Subcutaneous abdominal adipose tissue (tissue), 5 donors: ENCODE measurements at regions not wholly inside any gene's neighbourhood (a gene's known extent, or its start where the extent isn't known, plus 50 kb on each side); places are given as distances from the start of the nearest gene placed in this dataset.
"Not testable (repeated sequence)": the region's sequence is repeated elsewhere in the genome, so short reads cannot be mapped to it uniquely, and the experiment has no call there.

Experiments
- H3K27ac ChIP-seq: one replicate; pipeline ENCODE4 v1.7.0; 2013; ENCODE audit warnings: low read depth, mild to moderate bottlenecking, inconsistent platforms, low read length, moderate library complexity
- H3K27me3 ChIP-seq, 5 donors: one replicate each; pipeline ENCODE4 v1.7.0; 2013; ENCODE audit warnings: low read length in 5 of 5, inconsistent platforms in 1 of 5; ENCODE audit not compliant: control insufficient read depth in 5 of 5, insufficient read depth in 4 of 5
- H3K36me3 ChIP-seq, 5 donors: one replicate each; pipeline ENCODE4 v1.7.0; 2013; ENCODE audit warnings: low read length in 5 of 5; ENCODE audit not compliant: control insufficient read depth in 5 of 5, insufficient read depth in 5 of 5
- H3K4me1 ChIP-seq, 5 donors: one replicate each; pipeline ENCODE4 v1.7.0; 2013; ENCODE audit warnings: low read length in 5 of 5, mild to moderate bottlenecking in 3 of 5, moderate library complexity in 1 of 5; ENCODE audit not compliant: control insufficient read depth in 5 of 5, insufficient read depth in 5 of 5
- H3K4me3 ChIP-seq, 5 donors: one replicate each; pipeline ENCODE4 v1.7.0; 2013; ENCODE audit warnings: low read length in 5 of 5, low read depth in 1 of 5
- H3K9ac ChIP-seq, 5 donors: one replicate each; pipeline ENCODE4 v1.7.0; 2013; ENCODE audit warnings: low read length in 5 of 5, mild to moderate bottlenecking in 4 of 5, moderate library complexity in 3 of 5
- H3K9me3 ChIP-seq, 5 donors: one replicate each; pipeline ENCODE4 v1.7.0; 2013; ENCODE audit warnings: low read length in 5 of 5; ENCODE audit not compliant: control insufficient read depth in 5 of 5
- donor health status: healthy.
- donor health status: healthy.
- donor health status: healthy.
- donor health status: healthy.
- donor health status: healthy.

GRCh38 chrX:40845331-40845911 is 110.1 kb upstream of the MED14 start:
- H3K27ac ChIP-seq, result no peak overlapping the region
- no peak overlapping the region for H3K9ac ChIP-seq
- no peak overlapping the region for H3K4me3 ChIP-seq
- no peaks in the 10 kb centered on the region for H3K36me3 ChIP-seq
- H3K4me1 ChIP-seq, result peaks cover 0 to 4% (median 0%) of the 10 kb centered on the region in 5 donors
- peaks cover 0 to 6% (median 0%) of the 10 kb centered on the region in 5 donors for H3K27me3 ChIP-seq
- peaks cover 6 to 26% (median 22%) of the 10 kb centered on the region in 5 donors for H3K9me3 ChIP-seq

DNA sequence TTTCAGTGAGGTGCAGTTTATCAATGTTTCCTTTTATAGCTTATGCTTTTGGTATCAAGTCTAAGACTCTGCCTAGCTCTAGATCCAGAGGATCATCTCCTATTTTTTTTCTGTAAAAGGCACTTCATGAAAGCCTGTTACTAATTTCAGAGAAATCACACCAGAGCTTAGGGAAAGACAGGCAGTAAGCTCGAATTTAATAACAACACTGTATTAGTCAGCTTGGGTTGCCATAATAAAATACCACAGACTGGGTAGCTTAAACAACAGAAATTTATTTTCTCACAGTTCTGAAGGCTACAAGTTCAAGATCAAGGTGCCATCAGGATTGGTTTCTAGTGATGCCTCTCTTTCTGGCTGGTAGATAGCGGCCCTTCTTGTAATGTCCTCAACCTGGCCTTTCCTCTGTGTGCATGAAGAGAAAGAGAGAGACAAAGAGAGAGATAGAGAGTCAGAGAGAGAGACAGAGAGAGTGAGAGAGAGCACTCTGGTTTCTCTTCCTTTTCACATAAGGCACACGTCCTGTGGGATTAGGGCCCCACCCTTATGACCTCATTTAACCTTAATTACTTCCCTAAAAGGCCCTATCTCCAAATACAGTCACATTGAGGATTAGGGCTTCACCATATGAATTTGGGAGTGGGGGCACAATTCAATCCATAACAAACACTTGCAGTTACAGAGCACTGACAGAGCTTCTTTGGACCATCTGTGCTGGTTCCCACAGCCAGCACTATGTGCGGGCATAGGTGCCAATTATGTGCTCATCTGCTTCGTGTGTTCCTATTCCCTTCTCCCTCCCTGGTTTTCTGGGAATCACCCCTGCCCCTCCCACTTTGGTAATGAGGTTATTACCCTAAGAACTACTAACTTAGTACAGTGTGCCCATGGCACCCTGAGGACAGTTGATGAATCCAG is 114.8 kb upstream of the MED14 start:
- H3K36me3 ChIP-seq, result no peaks in the 10 kb centered on the region
- peaks cover 0 to 5% (median 0%) of the 10 kb centered on the region in 5 donors for H3K27me3 ChIP-seq
- H3K4me3 ChIP-seq, result no peak overlapping the region
- peaks cover 0 to 4% (median 0%) of the 10 kb centered on the region in 5 donors for H3K4me1 ChIP-seq
- H3K9me3 ChIP-seq, result peaks cover 0 to 11% (median 0%) of the 10 kb centered on the region in 5 donors
- H3K9ac ChIP-seq, result no peak overlapping the region
- H3K27ac ChIP-seq, result no peak overlapping the region

- H3K9ac ChIP-seq, result no peak overlapping the region
- H3K27ac ChIP-seq, result no peak overlapping the region
- no peaks in the 10 kb centered on the region for H3K4me1 ChIP-seq
- no peaks in the 10 kb centered on the region for H3K36me3 ChIP-seq
- peaks cover 0 to 3% (median 0%) of the 10 kb centered on the region in 5 donors for H3K27me3 ChIP-seq
- no peak overlapping the region for H3K4me3 ChIP-seq
- H3K9me3 ChIP-seq, result peaks cover 0 to 19% (median 11%) of the 10 kb centered on the region in 5 donors
These were observed 117.2 kb upstream of the MED14 start for GRCh38 chrX:40852586-40852985.

DNA sequence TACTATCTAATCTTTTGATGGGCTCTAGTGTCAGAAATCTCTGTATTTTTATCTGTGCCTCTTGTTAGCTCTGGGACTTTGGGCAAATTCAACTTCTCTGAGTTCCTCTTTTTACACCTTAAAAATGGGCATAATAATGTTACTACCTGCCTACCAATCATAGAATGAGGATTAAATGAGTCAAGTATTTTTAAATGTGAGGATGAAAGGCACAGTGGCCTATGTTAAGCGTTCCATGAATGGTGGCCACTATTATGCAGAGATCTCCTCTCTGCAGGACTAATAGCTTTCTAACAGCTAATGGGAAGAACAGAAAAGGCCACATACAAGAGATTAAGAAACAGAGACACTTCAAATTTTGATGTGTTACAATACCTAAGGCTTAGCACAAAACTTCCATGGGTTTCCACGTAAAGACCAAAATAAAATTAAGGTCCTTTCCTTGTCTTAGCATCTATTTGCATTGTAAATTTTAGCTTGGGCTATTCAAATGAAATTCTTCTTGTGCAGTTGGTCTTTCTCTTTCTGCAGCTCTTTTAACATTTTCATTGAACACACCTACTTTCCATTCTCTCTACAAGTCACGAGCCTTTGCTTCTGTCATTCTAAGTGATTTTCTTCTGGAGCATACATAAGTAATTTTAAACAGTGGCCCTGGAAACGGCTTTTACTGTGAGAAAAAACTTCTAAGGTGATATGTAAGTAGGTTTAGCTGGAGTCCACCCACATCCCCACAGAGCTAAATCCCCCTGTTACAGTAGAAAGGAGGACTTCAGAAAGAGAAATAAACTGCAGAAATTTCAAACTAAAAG is 117.9 kb upstream of the MED14 start:
- Histone ChIP-seq H3K9me3 (peaks cover 0 to 19% (median 11%) of the 10 kb centered on the region in 5 donors), H3K27me3 (peaks cover 0 to 3% (median 0%) of the 10 kb centered on the region in 5 donors), H3K9ac (no peak overlapping the region), H3K4me3 (no peak overlapping the region), H3K4me1 (no peaks in the 10 kb centered on the region), H3K27ac (no peak overlapping the region), H3K36me3 (no peaks in the 10 kb centered on the region)

GRCh38 chrX:40853816-40854123 is 118.4 kb upstream of the MED14 start:
- Histone ChIP-seq H3K9me3 (peaks cover 0 to 19% (median 11%) of the 10 kb centered on the region in 5 donors), H3K27ac (no peak overlapping the region), H3K4me1 (no peaks in the 10 kb centered on the region)

DNA sequence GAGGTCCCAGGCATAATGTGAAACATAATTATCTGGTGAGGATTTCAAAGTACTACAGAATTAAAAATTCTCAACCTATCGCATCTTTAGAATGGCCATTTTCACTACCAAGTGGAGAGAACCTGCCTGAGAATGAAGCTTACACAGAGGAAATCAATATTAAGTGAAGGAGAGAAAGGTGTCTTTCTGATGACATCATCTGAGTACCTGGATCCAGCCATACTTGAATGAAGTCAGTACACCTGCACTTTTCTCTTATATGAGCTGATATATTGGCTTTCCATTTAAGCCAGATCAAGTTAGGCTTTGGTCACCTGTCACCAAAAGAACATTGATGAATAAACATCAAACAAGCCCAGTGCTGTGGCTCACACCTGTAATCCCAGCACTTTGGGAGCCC is 118.9 kb upstream of the MED14 start:
- no peak overlapping the region for H3K4me3 ChIP-seq
- peaks cover 0 to 3% (median 0%) of the 10 kb centered on the region in 5 donors for H3K27me3 ChIP-seq

More at GRCh38 chrX:40853816-40854123, 118.4 kb upstream of the MED14 start:
- peaks cover 0 to 3% (median 0%) of the 10 kb centered on the region in 5 donors for H3K27me3 ChIP-seq
- H3K36me3 ChIP-seq, result no peaks in the 10 kb centered on the region
- H3K9ac ChIP-seq, result no peak overlapping the region
- H3K4me3 ChIP-seq, result no peak overlapping the region

GRCh38 chrX:40855411-40855810 is 120.1 kb upstream of the MED14 start:
- Histone ChIP-seq H3K4me3 (no peak overlapping the region), H3K9ac (no peak overlapping the region), H3K36me3 (no peaks in the 10 kb centered on the region), H3K27me3 (peaks cover 0 to 7% (median 2%) of the 10 kb centered on the region in 5 donors), H3K4me1 (no peaks in the 10 kb centered on the region), H3K9me3 (peaks cover 0 to 13% (median 11%) of the 10 kb centered on the region in 5 donors), H3K27ac (no peak overlapping the region)

More for the DNA sequence above, 118.9 kb upstream of the MED14 start:
- H3K27ac ChIP-seq, result no peak overlapping the region
- no peak overlapping the region for H3K9ac ChIP-seq
- H3K36me3 ChIP-seq, result no peaks in the 10 kb centered on the region
- H3K4me1 ChIP-seq, result no peaks in the 10 kb centered on the region
- peaks cover 0 to 19% (median 11%) of the 10 kb centered on the region in 5 donors for H3K9me3 ChIP-seq

DNA sequence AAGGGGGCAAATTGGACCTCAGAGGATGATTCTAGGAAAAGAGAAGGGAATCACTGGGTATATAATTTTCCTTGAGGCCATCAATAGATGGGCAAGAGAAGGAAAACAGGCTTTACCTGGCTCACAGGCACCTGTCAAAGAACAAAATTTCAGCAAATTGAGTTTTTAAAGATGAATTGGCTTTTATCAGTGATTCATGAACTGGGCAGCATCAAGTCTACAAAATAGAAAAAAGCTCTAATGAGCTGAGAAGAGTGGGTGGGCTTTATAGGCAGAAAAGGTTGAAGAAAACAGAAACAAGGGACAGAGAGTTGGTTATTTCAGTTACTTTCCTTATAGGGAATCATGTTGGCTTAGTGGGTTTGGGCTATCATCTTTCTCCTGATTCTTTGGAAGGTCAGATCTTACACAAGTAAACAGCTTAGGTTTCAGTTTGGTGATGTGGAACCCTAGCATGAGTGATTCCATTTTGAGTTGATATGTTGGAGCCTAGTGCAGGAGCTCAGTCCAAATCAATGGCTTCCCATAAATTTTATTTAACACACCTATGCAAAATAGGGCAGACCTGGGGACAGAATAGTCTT is 120.7 kb upstream of the MED14 start:
- H3K4me1 ChIP-seq, result no peaks in the 10 kb centered on the region
- H3K36me3 ChIP-seq, result no peaks in the 10 kb centered on the region
- peaks cover 0 to 12% (median 11%) of the 10 kb centered on the region in 5 donors for H3K9me3 ChIP-seq
- no peak overlapping the region for H3K27ac ChIP-seq
- no peak overlapping the region for H3K9ac ChIP-seq
- H3K27me3 ChIP-seq, result peaks cover 0 to 7% (median 2%) of the 10 kb centered on the region in 5 donors
- H3K4me3 ChIP-seq, result no peak overlapping the region

DNA sequence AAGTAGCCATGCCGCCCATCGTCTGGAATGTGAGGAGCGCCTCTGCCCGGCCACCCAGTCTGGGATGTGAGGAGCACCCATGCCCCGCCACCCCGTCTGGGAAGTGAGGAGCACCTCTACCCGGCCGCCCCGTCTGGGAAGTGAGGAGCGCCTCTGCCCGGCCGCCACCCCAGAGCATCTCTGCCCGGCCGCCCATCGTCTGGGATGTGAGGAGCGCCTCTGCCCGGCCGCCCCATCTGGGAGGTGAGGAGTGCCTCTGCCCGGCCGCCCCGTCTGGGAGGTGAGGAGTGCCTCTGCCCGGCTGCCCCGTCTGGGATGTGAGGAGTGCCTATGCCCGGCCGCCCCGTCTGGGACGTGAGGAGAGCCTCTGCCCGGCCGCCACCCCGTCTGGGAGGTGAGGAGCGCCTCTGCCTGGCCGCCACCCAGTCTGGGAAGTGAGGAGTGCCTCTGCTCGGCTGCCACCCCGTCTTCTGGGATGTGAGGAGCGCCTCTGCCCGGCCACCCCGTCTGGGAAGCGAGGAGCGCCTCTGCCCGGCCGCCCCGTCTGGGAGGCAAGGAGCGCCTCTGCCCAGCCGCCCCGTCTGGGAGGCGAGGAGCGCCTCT is 126.7 kb upstream of the MED14 start:
- not testable (repeated sequence) for H3K4me3 ChIP-seq, H3K27ac ChIP-seq, H3K4me1 ChIP-seq, H3K9me3 ChIP-seq, H3K9ac ChIP-seq, H3K36me3 ChIP-seq
- peaks cover 0 to 12% (median 2%) of the 10 kb centered on the region in 5 donors for H3K27me3 ChIP-seq
